NCI-H510A (cell line): ENCODE measurements at regions not wholly inside any gene's neighbourhood (a gene's known extent, or its start where the extent isn't known, plus 50 kb on each side); places are given as distances from the start of the nearest gene placed in this dataset.

Experiments
- DNase-seq: peaks from one replicate; lab custom pipeline; 2025; lab: John Stamatoyannopoulos, UW

GRCh38 chr10:28250782-28251181, 52.1 kb downstream of the MPP7 start:
- DNase-seq: no peak

- no peak for DNase-seq
Measured at GRCh38 chr10:28250358-28250757, 52.5 kb downstream of the MPP7 start.

- DNase-seq: no peak
Measured at GRCh38 chr10:28249512-28249911, 53.4 kb downstream of the MPP7 start.

GRCh38 chr10:28248092-28248491, 54.8 kb downstream of the MPP7 start:
- DNase-seq: peak; percentile 4

- DNase-seq: no peak
Measured at GRCh38 chr10:28246023-28246422, 56.8 kb downstream of the MPP7 start.

- DNase-seq: no peak
Measured at GRCh38 chr10:28243923-28244322, 58.9 kb downstream of the MPP7 start.

GRCh38 chr10:28242555-28243204, 60.2 kb downstream of the MPP7 start:
- DNase-seq: no peak

- peak; percentile 11 for DNase-seq
Measured at GRCh38 chr10:28241741-28242399, 61.0 kb downstream of the MPP7 start.

- DNase-seq: no peak
Measured at GRCh38 chr10:28240400-28240799, 62.5 kb downstream of the MPP7 start.

GRCh38 chr10:28236591-28236990, 66.3 kb downstream of the MPP7 start:
- DNase-seq: no peak

GRCh38 chr10:28220811-28221210, 82.1 kb downstream of the MPP7 start:
- no peak for DNase-seq

GRCh38 chr10:28219251-28219650, 83.6 kb downstream of the MPP7 start:
- no peak for DNase-seq

- no peak for DNase-seq
Measured at GRCh38 chr10:28217848-28218247, 85.0 kb downstream of the MPP7 start.

GRCh38 chr10:28215930-28216329, 86.9 kb downstream of the MPP7 start:
- no peak for DNase-seq

- DNase-seq: no peak
Measured at GRCh38 chr10:28214219-28214618, 88.6 kb downstream of the MPP7 start.

- no peak for DNase-seq
Measured at GRCh38 chr10:28211759-28212158, 91.1 kb downstream of the MPP7 start.

- DNase-seq: no peak
Measured at GRCh38 chr10:28207799-28208198, 95.1 kb downstream of the MPP7 start.

GRCh38 chr10:28202941-28203352, 99.9 kb downstream of the MPP7 start:
- DNase-seq: no peak

- no peak for DNase-seq
Measured at GRCh38 chr10:28201410-28202400, 101.2 kb downstream of the MPP7 start.

- no peak for DNase-seq
Measured at GRCh38 chr10:28200775-28201174, 102.1 kb downstream of the MPP7 start.

GRCh38 chr10:28199941-28200340, 102.9 kb downstream of the MPP7 start:
- DNase-seq: no peak

- no peak for DNase-seq
Measured at GRCh38 chr10:28190196-28190595, 112.7 kb downstream of the MPP7 start.

- DNase-seq: no peak
Measured at GRCh38 chr10:28188526-28188925, 114.3 kb downstream of the MPP7 start.
